ENCODE measurements at regions not wholly inside any gene's neighbourhood (a gene's known extent, or its start where the extent isn't known, plus 50 kb on each side); places are given as distances from the start of the nearest gene placed in this dataset.

- no peak for DNase-seq (ENCODE audit: low read depth in 3 of 3, low spot score in 1 of 3)
Measured at GRCh38 chr15:70508561-70509281, 254.6 kb downstream of the UACA start.

- no peak for DNase-seq (ENCODE audit: low read depth in 3 of 3, low spot score in 1 of 3)
Measured at GRCh38 chr15:70507772-70508371, 255.5 kb downstream of the UACA start.

GRCh38 chr15:70505936-70506912 lies 257.1 kb downstream of the UACA start:
- no peak for DNase-seq (ENCODE audit: low read depth in 3 of 3, low spot score in 1 of 3)

GRCh38 chr15:70505411-70505919 lies 257.9 kb downstream of the UACA start:
- no peak for DNase-seq (ENCODE audit: low read depth in 3 of 3, low spot score in 1 of 3)

GRCh38 chr15:70504988-70505387 lies 258.4 kb downstream of the UACA start:
- no peak for DNase-seq (ENCODE audit: low read depth in 3 of 3, low spot score in 1 of 3)

- no peak for DNase-seq (ENCODE audit: low read depth in 3 of 3, low spot score in 1 of 3)
Measured at GRCh38 chr15:70504299-70504951, 258.9 kb downstream of the UACA start.

- no peak for DNase-seq (ENCODE audit: low read depth in 3 of 3, low spot score in 1 of 3)
Measured at GRCh38 chr15:70503798-70504298, 259.5 kb downstream of the UACA start.

- DNase-seq (ENCODE audit: low read depth in 3 of 3, low spot score in 1 of 3) = no peak
Measured at GRCh38 chr15:70503073-70503745, 260.1 kb downstream of the UACA start.

- no peak for DNase-seq (ENCODE audit: low read depth in 3 of 3, low spot score in 1 of 3)
Measured at GRCh38 chr15:70502529-70502928, 260.8 kb downstream of the UACA start.

- DNase-seq (ENCODE audit: low read depth in 3 of 3, low spot score in 1 of 3) = no peak
Measured at GRCh38 chr15:70501849-70502248, 261.5 kb downstream of the UACA start.

GRCh38 chr15:70501121-70501727 lies 262.1 kb downstream of the UACA start:
- DNase-seq (ENCODE audit: low read depth in 3 of 3, low spot score in 1 of 3) = no peak

- no peak for DNase-seq (ENCODE audit: low read depth in 3 of 3, low spot score in 1 of 3)
Measured at GRCh38 chr15:70499791-70500190, 263.6 kb downstream of the UACA start.

- DNase-seq (ENCODE audit: low read depth in 3 of 3, low spot score in 1 of 3) = no peak
Measured at GRCh38 chr15:70498096-70498626, 265.2 kb downstream of the UACA start.

GRCh38 chr15:70497661-70498060 lies 265.7 kb downstream of the UACA start:
- DNase-seq (ENCODE audit: low read depth in 3 of 3, low spot score in 1 of 3) = no peak

GRCh38 chr15:70495991-70496599 lies 267.3 kb downstream of the UACA start:
- DNase-seq (ENCODE audit: low read depth in 3 of 3, low spot score in 1 of 3) = no peak

- no peak for DNase-seq (ENCODE audit: low read depth in 3 of 3, low spot score in 1 of 3)
Measured at GRCh38 chr15:70494852-70495571, 268.3 kb downstream of the UACA start.

GRCh38 chr15:70494517-70494851 lies 268.9 kb downstream of the UACA start:
- no peak for DNase-seq (ENCODE audit: low read depth in 3 of 3, low spot score in 1 of 3)

- no peak for DNase-seq (ENCODE audit: low read depth in 3 of 3, low spot score in 1 of 3)
Measured at GRCh38 chr15:70493787-70494516, 269.4 kb downstream of the UACA start.
